Ascending aorta (tissue), 2 donors: ENCODE measurements at regions not wholly inside any gene's neighbourhood (a gene's known extent, or its start where the extent isn't known, plus 50 kb on each side); places are given as distances from the start of the nearest gene placed in this dataset.

ENCODE experiments used
- DNase-seq, 2 donors: peaks; one replicate each; pipeline ENCODE4 v3.0.0-alpha.2; 2019; ENCODE audit warnings: low spot score in 2 of 2
- H3K27ac ChIP-seq, 2 donors: fragments of 200-600 bp; sonication (generic); one replicate each; pipeline ENCODE4 v1.5.1; 2016 to 2017; ENCODE audit warnings: mild to moderate bottlenecking in 1 of 2
- H3K27me3 ChIP-seq: fragments of 200-600 bp; sonication (generic); one replicate; pipeline ENCODE4 v1.5.1; 2017
- H3K36me3 ChIP-seq, 2 donors: fragments of 200-600 bp; sonication (generic); one replicate each; pipeline ENCODE4 v1.5.1; 2016
- H3K4me1 ChIP-seq, 2 donors: fragments of 200-600 bp; sonication (generic); one replicate each; pipeline ENCODE4 v1.5.1; 2016 to 2017; ENCODE audit warnings: mild to moderate bottlenecking in 1 of 2
- H3K4me3 ChIP-seq, 2 donors: fragments of 200-600 bp; sonication (generic); one replicate each; pipeline ENCODE4 v1.5.1; 2016 to 2017; ENCODE audit warnings: mild to moderate bottlenecking in 1 of 2
- H3K9me3 ChIP-seq, 2 donors: fragments of 200-600 bp; sonication (generic); one replicate each; pipeline ENCODE4 v1.5.1; 2016
- intact Hi-C: fragments of 100-400 bp; cut with DNase I; formaldehyde crosslinking; loops from one replicate; pipeline ENCODE4 v1.15.1; 2023
- TF ChIP-seq, protein P1 (sequence below), 3 experiments: fragments of 200-600 bp in 2 of 3; fragments of 450-650 bp in 1 of 3; sonication (generic) in 2 of 3; IDR thresholded peaks; one replicate each; pipeline ENCODE4 v1.5.1; 2016 to 2019; ENCODE audit warnings: antibody characterized with exemption in 3 of 3, mild to moderate bottlenecking in 1 of 3, moderate library complexity in 1 of 3

DNA sequence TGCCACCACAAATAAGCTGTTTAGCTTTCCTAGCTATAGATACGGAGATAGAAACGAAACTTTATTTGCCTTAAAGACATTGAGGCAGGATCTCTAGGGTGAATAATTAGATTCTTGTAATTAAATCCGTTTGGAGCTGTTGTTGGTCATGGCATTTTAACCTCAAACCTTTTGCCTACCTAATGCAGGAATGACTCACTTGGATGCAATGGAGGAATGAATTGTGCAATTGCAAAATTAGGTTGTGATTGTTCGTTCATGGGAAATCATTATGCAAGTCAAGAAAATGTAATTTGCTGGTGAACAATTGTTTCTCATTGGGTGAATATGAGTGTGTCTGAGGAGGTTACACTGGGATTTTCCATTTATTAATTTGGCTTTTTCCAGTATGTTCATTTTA, 703.5 kb downstream of the GATA3 start:
- Histone ChIP-seq H3K36me3 (no peaks in the 10 kb centered on the region), H3K27me3 (no peaks in the 10 kb centered on the region), H3K4me3 (no peak overlapping the region), H3K27ac (no peak overlapping the region), H3K4me1 (no peaks in the 10 kb centered on the region), H3K9me3 (no peaks in the 10 kb centered on the region)
- intact Hi-C loops = no loop called here
- TF ChIP-seq, protein P1, sequence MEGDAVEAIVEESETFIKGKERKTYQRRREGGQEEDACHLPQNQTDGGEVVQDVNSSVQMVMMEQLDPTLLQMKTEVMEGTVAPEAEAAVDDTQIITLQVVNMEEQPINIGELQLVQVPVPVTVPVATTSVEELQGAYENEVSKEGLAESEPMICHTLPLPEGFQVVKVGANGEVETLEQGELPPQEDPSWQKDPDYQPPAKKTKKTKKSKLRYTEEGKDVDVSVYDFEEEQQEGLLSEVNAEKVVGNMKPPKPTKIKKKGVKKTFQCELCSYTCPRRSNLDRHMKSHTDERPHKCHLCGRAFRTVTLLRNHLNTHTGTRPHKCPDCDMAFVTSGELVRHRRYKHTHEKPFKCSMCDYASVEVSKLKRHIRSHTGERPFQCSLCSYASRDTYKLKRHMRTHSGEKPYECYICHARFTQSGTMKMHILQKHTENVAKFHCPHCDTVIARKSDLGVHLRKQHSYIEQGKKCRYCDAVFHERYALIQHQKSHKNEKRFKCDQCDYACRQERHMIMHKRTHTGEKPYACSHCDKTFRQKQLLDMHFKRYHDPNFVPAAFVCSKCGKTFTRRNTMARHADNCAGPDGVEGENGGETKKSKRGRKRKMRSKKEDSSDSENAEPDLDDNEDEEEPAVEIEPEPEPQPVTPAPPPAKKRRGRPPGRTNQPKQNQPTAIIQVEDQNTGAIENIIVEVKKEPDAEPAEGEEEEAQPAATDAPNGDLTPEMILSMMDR (IDR thresholded peaks at IDR 0.05) = no peak
- DNase-seq = no peak

DNA sequence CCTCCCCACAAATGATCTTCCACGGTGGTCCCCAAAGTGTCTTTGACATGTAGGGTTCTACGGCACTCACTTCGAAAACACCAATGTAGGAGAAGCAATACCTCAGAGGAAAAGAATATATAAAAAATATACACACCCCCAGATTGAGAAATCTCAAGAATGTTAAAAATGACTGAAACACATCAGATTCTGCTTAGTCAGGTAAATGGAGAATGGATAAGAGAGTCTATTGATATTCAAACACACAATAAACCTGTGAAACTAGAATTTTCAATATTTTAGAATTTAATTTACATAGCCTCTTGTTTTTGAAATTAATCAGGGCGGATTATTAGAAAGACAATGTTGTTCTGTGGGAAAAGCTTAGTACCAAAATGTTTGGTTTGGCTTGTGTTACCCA, 712.4 kb downstream of the GATA3 start:
- no peaks in the 10 kb centered on the region for H3K36me3 ChIP-seq
- intact Hi-C loops = no loop called here
- H3K9me3 ChIP-seq = no peaks in the 10 kb centered on the region
- H3K27me3 ChIP-seq = no peaks in the 10 kb centered on the region
- H3K27ac ChIP-seq = no peak overlapping the region
- no peaks in the 10 kb centered on the region for H3K4me1 ChIP-seq
- TF ChIP-seq, protein P1 (IDR thresholded peaks at IDR 0.05) = no peak
- no peak for DNase-seq
- H3K4me3 ChIP-seq = no peak overlapping the region

DNA sequence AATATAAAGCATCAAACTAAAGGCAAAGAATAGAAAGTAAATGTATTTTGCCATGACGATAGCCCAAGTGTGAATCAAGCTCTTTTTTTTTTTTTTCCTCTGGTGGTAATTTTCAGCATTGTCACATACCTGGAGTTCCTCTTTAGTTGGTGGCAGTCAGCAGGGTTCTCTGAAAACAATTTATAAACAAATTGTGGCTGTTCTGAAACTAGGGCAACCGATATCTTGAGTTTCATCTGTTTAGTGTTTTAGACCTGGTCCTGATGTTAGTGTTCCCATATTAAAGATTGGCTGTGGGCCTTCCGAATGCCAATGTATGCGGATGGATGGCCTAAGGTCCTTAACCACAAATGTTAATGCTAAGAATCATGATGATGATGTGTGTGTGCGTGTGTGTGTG, 713.1 kb downstream of the GATA3 start:
- TF ChIP-seq, protein P1 (IDR thresholded peaks at IDR 0.05) = no peak
- intact Hi-C loops = no loop called here
- DNase-seq = no peak
- Histone ChIP-seq H3K9me3 (no peaks in the 10 kb centered on the region), H3K4me3 (no peak overlapping the region), H3K27ac (no peak overlapping the region), H3K4me1 (no peaks in the 10 kb centered on the region), H3K36me3 (no peaks in the 10 kb centered on the region), H3K27me3 (no peaks in the 10 kb centered on the region)

DNA sequence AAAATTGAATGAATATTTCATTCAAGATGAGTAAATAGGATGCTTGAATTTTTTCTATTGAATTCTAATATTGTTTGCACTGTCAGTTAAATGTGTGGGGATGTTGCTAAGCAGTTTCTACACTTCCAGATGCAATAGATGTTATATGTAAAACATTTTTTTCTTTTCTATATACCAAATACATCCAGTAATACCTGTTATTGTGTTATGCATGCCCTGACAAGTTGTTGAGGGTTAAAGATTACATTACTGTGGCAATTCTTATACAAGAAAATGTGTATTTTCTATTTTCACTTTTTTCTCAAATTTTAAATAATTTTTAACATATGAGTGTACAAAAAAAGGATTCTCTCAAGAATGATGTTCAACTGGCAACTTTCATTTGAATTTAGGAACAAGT, 713.9 kb downstream of the GATA3 start:
- intact Hi-C loops = no loop called here
- H3K4me1 ChIP-seq = no peaks in the 10 kb centered on the region
- TF ChIP-seq, protein P1 (IDR thresholded peaks at IDR 0.05) = no peak
- no peak overlapping the region for H3K27ac ChIP-seq
- H3K36me3 ChIP-seq = no peaks in the 10 kb centered on the region
- DNase-seq = no peak
- H3K9me3 ChIP-seq = no peaks in the 10 kb centered on the region
- no peaks in the 10 kb centered on the region for H3K27me3 ChIP-seq
- H3K4me3 ChIP-seq = no peak overlapping the region

DNA sequence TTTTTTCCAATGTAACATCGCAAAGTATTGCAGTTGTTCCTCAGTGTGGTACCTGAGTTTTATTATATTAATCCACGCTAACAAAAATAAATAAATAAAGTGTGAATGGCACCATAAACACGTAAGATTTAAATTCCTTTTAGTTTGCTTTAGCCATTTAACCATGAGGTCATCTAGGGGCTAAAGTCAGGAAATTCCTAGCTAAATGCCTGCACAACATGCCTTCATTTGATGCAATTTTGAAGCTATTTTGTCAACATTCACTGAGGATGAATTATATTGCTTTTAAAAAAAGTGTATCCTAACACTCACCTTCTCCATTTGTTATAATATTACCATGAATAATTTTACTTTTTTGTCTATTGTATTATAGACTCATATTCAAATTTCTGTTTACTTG, 714.4 kb downstream of the GATA3 start:
- no peak for DNase-seq
- no peaks in the 10 kb centered on the region for H3K36me3 ChIP-seq
- H3K27ac ChIP-seq = no peak overlapping the region
- intact Hi-C loops = no loop called here
- H3K4me1 ChIP-seq = no peaks in the 10 kb centered on the region
- no peak overlapping the region for H3K4me3 ChIP-seq
- TF ChIP-seq, protein P1 (IDR thresholded peaks at IDR 0.05) = no peak
- H3K9me3 ChIP-seq = no peaks in the 10 kb centered on the region
- H3K27me3 ChIP-seq = no peaks in the 10 kb centered on the region

DNA sequence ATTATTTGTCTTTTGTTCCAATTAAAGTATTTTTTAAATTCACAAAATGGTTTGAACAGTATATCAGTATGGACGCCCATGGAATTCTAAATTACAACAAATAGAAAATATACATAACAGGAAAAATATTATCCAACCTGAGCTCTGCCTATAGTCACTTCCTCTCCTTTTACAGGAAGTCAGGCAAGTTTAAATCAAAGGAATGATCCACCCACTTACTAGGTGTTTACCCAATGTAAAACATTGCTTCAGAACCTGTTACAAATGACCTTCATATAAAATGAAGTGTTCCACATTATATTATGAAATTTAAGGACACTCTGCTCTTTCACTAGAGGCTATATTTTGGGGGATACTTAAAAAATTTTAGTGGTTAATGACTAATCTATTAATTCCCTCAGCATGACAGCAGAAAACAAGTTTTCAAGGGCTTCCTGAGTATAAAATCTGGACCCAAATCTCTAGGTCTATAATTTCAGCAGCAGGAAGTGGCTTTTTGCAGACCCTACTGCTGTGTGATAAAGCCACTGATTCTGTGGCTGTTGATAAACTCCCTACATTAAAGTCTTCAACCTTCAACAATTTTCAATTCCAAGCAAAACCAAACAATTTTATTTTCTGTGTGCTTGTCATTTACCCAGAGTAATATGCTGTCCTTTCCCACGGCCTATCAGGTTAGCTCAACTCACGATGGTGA, 722.6 kb downstream of the GATA3 start:
- no peak for DNase-seq
- Histone ChIP-seq H3K4me1 (no peaks in the 10 kb centered on the region), H3K27me3 (no peaks in the 10 kb centered on the region), H3K9me3 (no peaks in the 10 kb centered on the region), H3K36me3 (no peaks in the 10 kb centered on the region), H3K4me3 (no peak overlapping the region), H3K27ac (no peak overlapping the region)
- TF ChIP-seq, protein P1 (IDR thresholded peaks at IDR 0.05) = no peak
- intact Hi-C loops = no loop called here
